ENCODE measurements at regions not wholly inside any gene's neighbourhood (a gene's known extent, or its start where the extent isn't known, plus 50 kb on each side); places are given as distances from the start of the nearest gene placed in this dataset.
"Not testable (repeated sequence)": the region's sequence is repeated elsewhere in the genome, so short reads cannot be mapped to it uniquely, and the experiment has no call there.

DNA sequence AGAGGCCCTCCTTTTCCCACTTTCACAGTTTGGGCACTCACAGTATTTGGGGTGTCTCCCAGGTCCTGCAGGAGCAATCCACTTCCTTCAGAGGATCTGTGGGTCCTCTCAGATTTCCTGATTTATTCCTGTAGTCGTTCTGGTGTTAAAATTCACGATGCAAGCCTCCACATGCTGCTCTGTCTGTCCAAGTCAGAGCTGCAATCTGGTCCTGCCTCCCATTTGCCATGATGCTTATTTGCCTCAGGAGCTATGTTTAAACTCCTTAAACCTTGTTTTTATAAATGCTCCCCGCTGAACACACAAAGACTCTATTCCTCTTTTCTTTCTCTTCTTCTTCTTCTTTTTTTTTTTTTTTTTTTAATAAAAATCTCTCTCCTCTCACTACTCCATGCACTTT, 558.7 kb upstream of the NECTIN3 start:
- H3K27me3 Mint-ChIP-seq (ENCODE audit: low read depth, poor library complexity): peaks cover 7% of the 10 kb centered on the region
- no peaks in the 10 kb centered on the region for H3K36me3 Mint-ChIP-seq (ENCODE audit: low read depth)
- TF ChIP-seq, protein P1, sequence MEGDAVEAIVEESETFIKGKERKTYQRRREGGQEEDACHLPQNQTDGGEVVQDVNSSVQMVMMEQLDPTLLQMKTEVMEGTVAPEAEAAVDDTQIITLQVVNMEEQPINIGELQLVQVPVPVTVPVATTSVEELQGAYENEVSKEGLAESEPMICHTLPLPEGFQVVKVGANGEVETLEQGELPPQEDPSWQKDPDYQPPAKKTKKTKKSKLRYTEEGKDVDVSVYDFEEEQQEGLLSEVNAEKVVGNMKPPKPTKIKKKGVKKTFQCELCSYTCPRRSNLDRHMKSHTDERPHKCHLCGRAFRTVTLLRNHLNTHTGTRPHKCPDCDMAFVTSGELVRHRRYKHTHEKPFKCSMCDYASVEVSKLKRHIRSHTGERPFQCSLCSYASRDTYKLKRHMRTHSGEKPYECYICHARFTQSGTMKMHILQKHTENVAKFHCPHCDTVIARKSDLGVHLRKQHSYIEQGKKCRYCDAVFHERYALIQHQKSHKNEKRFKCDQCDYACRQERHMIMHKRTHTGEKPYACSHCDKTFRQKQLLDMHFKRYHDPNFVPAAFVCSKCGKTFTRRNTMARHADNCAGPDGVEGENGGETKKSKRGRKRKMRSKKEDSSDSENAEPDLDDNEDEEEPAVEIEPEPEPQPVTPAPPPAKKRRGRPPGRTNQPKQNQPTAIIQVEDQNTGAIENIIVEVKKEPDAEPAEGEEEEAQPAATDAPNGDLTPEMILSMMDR (IDR thresholded peaks at IDR 0.05): no peak
- no peak overlapping the region for H3K27ac Mint-ChIP-seq
- no peak overlapping the region for H3K4me3 Mint-ChIP-seq
- peaks cover 15% of the 10 kb centered on the region for H3K9me3 Mint-ChIP-seq
- no peak for DNase-seq
- peaks cover 21% of the 10 kb centered on the region for H3K4me1 Mint-ChIP-seq

- TF ChIP-seq, protein P1 (IDR thresholded peaks at IDR 0.05): no peak
- Mint-ChIP-seq H3K36me3 (ENCODE audit: low read depth) (no peaks in the 10 kb centered on the region), H3K4me3 (no peak overlapping the region), H3K27me3 (ENCODE audit: low read depth, poor library complexity) (no peaks in the 10 kb centered on the region), H3K27ac (no peak overlapping the region), H3K4me1 (peaks cover 16% of the 10 kb centered on the region), H3K9me3 (no peaks in the 10 kb centered on the region)
- no peak for DNase-seq
Measured at GRCh38 chr3:110518031-110518430, 553.6 kb upstream of the NECTIN3 start.

- Mint-ChIP-seq H3K4me1 (peaks cover 13% of the 10 kb centered on the region), H3K36me3 (ENCODE audit: low read depth) (peaks cover 2% of the 10 kb centered on the region), H3K9me3 (peaks cover 5% of the 10 kb centered on the region), H3K27me3 (ENCODE audit: low read depth, poor library complexity) (no peaks in the 10 kb centered on the region), H3K27ac (no peak overlapping the region), H3K4me3 (no peak overlapping the region)
- DNase-seq: no peak
- TF ChIP-seq, protein P1 (IDR thresholded peaks at IDR 0.05): no peak
Measured at GRCh38 chr3:110519071-110519470, 552.5 kb upstream of the NECTIN3 start.

DNA sequence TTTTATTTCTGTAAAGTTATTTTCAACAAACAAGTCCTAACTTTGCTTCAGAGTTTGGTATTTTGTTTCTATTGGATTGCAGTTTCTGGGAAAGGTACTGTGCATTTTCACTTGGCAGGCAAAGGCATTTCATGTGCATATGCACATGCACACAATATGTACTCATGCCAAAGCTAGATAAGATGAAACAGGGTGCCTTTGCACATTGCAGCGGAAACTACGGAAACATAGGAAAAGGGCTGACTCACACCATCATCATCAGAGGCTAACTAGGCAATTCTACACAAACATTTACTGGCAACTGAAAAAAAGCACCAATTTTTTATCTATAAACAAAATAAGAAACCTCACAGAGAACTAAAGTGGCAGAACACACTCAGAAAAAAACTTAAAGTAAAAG, 550.6 kb upstream of the NECTIN3 start:
- Mint-ChIP-seq H3K27ac (no peak overlapping the region), H3K9me3 (peaks cover 15% of the 10 kb centered on the region), H3K4me1 (peaks cover 13% of the 10 kb centered on the region), H3K27me3 (ENCODE audit: low read depth, poor library complexity) (no peaks in the 10 kb centered on the region), H3K36me3 (ENCODE audit: low read depth) (peaks cover 5% of the 10 kb centered on the region), H3K4me3 (no peak overlapping the region)
- DNase-seq: no peak
- TF ChIP-seq, protein P1 (IDR thresholded peaks at IDR 0.05): no peak

GRCh38 chr3:110525558-110526064, 546.0 kb upstream of the NECTIN3 start:
- H3K36me3 Mint-ChIP-seq (ENCODE audit: low read depth); DNase-seq; H3K27ac Mint-ChIP-seq; H3K27me3 Mint-ChIP-seq (ENCODE audit: low read depth, poor library complexity); H3K4me3 Mint-ChIP-seq: not testable (repeated sequence)
- Mint-ChIP-seq H3K9me3 (peaks cover 17% of the 10 kb centered on the region), H3K4me1 (peaks cover 25% of the 10 kb centered on the region)

DNA sequence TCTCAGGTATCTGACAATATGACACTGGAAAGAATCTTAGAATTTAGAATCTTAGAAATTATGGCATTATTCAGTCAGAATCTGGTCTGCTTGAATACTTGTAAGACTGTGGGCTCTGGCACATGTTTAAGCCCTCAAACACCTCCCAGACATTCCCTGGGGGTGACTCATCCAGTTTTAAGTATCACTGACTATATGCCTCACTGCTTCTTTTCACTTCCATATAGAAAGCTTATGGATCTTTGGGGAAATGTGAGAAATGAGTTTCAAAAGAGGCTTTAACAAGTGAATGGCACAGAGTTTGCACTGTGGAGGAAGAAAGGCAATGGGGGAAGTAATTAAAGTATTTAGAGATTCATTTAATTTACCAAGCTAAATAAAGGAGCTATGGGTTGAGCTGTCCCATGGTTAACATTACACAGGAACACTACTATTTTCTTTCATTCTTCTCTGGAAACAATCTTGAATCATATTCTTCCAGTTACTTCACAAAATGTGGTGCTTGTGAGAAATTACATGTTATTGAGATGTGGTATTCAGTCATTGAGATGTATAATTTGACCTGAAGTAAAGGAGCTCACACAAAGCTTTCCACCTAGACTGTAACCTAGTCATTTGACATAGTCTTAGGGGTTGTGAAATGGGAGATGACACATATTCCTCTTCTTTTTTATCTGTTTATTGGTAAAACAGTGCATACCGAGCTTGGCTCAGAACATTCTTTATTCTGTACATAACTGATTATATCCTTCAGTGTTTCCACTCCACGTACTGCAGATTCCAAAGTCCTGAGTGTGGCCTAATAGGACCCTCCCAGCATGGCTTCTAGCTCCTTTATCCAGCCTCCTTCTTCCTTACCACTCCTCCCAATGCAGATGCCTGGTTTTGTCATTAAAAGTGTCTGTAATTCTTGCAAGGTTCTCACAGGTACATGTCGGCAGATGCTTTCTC, 544.6 kb upstream of the NECTIN3 start:
- TF ChIP-seq, protein P1 (IDR thresholded peaks at IDR 0.05): no peak
- Mint-ChIP-seq H3K27me3 (ENCODE audit: low read depth, poor library complexity) (no peaks in the 10 kb centered on the region), H3K27ac (no peak overlapping the region), H3K36me3 (ENCODE audit: low read depth) (peaks cover 5% of the 10 kb centered on the region), H3K4me1 (peaks cover 25% of the 10 kb centered on the region), H3K9me3 (peaks cover 17% of the 10 kb centered on the region), H3K4me3 (no peak overlapping the region)
- no peak for DNase-seq
